ENCODE measurements at regions not wholly inside any gene's neighbourhood (a gene's known extent, or its start where the extent isn't known, plus 50 kb on each side); places are given as distances from the start of the nearest gene placed in this dataset.

DNA sequence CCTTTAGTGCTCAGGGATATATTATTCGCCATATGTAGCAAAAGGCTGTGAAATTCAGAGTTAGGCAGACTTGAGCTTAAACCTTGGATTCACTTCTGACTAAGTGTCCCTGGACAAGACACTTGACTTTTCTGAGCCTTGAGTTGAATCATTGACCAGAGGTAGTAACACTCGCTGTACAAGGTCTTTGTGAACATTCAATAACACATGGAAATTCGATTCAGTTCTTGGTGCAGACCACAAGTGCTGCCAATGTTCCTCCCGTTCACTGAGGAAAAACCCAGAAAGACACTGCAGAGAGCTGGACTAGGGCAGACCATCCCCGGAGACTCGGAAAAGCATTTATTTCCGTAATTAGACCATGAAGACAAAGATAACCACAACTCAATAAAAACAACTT lies 901.4 kb downstream of the AACS start:
- H3K27me3 Mint-ChIP-seq (ENCODE audit: low read depth) = peaks cover 8% of the 10 kb centered on the region
- no peak overlapping the region for H3K4me3 Mint-ChIP-seq
- peaks cover 78% of the 10 kb centered on the region for H3K9me3 Mint-ChIP-seq
- H3K4me1 Mint-ChIP-seq = no peaks in the 10 kb centered on the region
- peaks cover 74% of the 10 kb centered on the region for H3K36me3 Mint-ChIP-seq
- H3K27ac Mint-ChIP-seq = no peak overlapping the region
- DNase-seq (ENCODE audit: low spot score) (no peak), ATAC-seq (no peak)
- ChIA-PET CTCF (no interaction called here), POLR2A (no interaction called here)
- TF ChIP-seq, protein P1, sequence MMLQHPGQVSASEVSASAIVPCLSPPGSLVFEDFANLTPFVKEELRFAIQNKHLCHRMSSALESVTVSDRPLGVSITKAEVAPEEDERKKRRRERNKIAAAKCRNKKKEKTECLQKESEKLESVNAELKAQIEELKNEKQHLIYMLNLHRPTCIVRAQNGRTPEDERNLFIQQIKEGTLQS (CRISPR knock-in tag; conservative IDR thresholded peaks at IDR 0.05) = no peak
- TF ChIP-seq, protein P2, sequence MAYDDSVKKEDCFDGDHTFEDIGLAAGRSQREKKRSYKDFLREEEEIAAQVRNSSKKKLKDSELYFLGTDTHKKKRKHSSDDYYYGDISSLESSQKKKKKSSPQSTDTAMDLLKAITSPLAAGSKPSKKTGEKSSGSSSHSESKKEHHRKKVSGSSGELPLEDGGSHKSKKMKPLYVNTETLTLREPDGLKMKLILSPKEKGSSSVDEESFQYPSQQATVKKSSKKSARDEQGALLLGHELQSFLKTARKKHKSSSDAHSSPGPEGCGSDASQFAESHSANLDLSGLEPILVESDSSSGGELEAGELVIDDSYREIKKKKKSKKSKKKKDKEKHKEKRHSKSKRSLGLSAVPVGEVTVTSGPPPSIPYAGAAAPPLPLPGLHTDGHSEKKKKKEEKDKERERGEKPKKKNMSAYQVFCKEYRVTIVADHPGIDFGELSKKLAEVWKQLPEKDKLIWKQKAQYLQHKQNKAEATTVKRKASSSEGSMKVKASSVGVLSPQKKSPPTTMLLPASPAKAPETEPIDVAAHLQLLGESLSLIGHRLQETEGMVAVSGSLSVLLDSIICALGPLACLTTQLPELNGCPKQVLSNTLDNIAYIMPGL (CRISPR knock-in tag; IDR thresholded peaks at IDR 0.05) = no peak
- TF ChIP-seq TCF7 (CRISPR knock-in tag; IDR thresholded peaks at IDR 0.05; ENCODE audit: low read depth) (no peak), JUN (CRISPR knock-in tag; IDR thresholded peaks at IDR 0.05) (no peak)
- TF ChIP-seq, protein P3, sequence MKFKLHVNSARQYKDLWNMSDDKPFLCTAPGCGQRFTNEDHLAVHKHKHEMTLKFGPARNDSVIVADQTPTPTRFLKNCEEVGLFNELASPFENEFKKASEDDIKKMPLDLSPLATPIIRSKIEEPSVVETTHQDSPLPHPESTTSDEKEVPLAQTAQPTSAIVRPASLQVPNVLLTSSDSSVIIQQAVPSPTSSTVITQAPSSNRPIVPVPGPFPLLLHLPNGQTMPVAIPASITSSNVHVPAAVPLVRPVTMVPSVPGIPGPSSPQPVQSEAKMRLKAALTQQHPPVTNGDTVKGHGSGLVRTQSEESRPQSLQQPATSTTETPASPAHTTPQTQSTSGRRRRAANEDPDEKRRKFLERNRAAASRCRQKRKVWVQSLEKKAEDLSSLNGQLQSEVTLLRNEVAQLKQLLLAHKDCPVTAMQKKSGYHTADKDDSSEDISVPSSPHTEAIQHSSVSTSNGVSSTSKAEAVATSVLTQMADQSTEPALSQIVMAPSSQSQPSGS (CRISPR knock-in tag; IDR thresholded peaks at IDR 0.05; ENCODE audit: borderline replicate concordance, low read depth) = no peak
- TF ChIP-seq, protein P4, sequence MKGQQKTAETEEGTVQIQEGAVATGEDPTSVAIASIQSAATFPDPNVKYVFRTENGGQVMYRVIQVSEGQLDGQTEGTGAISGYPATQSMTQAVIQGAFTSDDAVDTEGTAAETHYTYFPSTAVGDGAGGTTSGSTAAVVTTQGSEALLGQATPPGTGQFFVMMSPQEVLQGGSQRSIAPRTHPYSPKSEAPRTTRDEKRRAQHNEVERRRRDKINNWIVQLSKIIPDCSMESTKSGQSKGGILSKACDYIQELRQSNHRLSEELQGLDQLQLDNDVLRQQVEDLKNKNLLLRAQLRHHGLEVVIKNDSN (CRISPR knock-in tag; IDR thresholded peaks at IDR 0.05) = no peak
- TF ChIP-seq, protein P5, sequence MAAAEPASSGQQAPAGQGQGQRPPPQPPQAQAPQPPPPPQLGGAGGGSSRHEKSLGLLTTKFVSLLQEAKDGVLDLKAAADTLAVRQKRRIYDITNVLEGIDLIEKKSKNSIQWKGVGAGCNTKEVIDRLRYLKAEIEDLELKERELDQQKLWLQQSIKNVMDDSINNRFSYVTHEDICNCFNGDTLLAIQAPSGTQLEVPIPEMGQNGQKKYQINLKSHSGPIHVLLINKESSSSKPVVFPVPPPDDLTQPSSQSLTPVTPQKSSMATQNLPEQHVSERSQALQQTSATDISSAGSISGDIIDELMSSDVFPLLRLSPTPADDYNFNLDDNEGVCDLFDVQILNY (CRISPR knock-in tag; IDR thresholded peaks at IDR 0.05) = no peak
- TF ChIP-seq, protein P6, sequence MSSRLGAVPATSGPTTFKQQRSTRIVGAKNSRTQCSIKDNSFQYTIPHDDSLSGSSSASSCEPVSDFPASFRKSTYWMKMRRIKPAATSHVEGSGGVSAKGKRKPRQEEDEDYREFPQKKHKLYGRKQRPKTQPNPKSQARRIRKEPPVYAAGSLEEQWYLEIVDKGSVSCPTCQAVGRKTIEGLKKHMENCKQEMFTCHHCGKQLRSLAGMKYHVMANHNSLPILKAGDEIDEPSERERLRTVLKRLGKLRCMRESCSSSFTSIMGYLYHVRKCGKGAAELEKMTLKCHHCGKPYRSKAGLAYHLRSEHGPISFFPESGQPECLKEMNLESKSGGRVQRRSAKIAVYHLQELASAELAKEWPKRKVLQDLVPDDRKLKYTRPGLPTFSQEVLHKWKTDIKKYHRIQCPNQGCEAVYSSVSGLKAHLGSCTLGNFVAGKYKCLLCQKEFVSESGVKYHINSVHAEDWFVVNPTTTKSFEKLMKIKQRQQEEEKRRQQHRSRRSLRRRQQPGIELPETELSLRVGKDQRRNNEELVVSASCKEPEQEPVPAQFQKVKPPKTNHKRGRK (CRISPR knock-in tag; IDR thresholded peaks at IDR 0.05; ENCODE audit: borderline replicate concordance) = no peak

DNA sequence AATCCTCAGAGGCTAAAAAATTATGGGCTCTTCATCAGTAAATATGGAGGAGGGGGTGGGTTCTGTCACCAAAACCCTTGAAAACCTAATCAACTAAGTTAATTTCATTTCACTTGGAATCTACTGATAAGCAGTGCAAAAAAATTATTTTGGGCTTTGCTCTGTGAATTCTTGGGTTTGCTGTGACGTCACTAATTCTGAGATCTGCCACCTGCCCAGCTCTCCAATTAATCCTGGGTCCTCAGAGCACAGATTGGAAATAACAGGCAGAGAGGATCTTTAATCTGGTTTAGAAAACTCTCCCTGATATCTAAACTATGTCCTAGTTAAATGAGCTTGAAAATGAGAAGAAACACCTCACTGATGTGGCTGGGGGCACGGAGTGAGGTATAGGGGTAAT lies 903.2 kb downstream of the AACS start:
- H3K4me3 Mint-ChIP-seq = no peak overlapping the region
- H3K9me3 Mint-ChIP-seq = peaks cover 79% of the 10 kb centered on the region
- H3K27ac Mint-ChIP-seq = no peak overlapping the region
- peaks cover 76% of the 10 kb centered on the region for H3K36me3 Mint-ChIP-seq
- DNase-seq (ENCODE audit: low spot score) (no peak), ATAC-seq (no peak)
- no peaks in the 10 kb centered on the region for H3K4me1 Mint-ChIP-seq
- ChIA-PET POLR2A (no interaction called here), CTCF (no interaction called here)
- peaks cover 8% of the 10 kb centered on the region for H3K27me3 Mint-ChIP-seq (ENCODE audit: low read depth)
- TF ChIP-seq NFE2L1 (CRISPR knock-in tag; IDR thresholded peaks at IDR 0.05) (no peak), IRF2 (CRISPR knock-in tag; IDR thresholded peaks at IDR 0.05; ENCODE audit: borderline replicate concordance, low read depth) (no peak), GABPB1 (CRISPR knock-in tag; IDR thresholded peaks at IDR 0.05) (no peak), SMAD4 (CRISPR knock-in tag; IDR thresholded peaks at IDR 0.05) (no peak), RELA (CRISPR knock-in tag; IDR thresholded peaks at IDR 0.05; ENCODE audit: borderline replicate concordance) (no peak), FOXJ3 (CRISPR knock-in tag; IDR thresholded peaks at IDR 0.05; ENCODE audit: borderline replicate concordance) (no peak), ZNF263 (CRISPR knock-in tag; IDR thresholded peaks at IDR 0.05; ENCODE audit: low read depth) (no peak), TEAD1 (CRISPR knock-in tag; IDR thresholded peaks at IDR 0.05) (no peak), ESRRA (CRISPR knock-in tag; IDR thresholded peaks at IDR 0.05; ENCODE audit: borderline replicate concordance) (no peak)
- TF ChIP-seq, protein P2 (CRISPR knock-in tag; IDR thresholded peaks at IDR 0.05) = no peak
- TF ChIP-seq, protein P7, sequence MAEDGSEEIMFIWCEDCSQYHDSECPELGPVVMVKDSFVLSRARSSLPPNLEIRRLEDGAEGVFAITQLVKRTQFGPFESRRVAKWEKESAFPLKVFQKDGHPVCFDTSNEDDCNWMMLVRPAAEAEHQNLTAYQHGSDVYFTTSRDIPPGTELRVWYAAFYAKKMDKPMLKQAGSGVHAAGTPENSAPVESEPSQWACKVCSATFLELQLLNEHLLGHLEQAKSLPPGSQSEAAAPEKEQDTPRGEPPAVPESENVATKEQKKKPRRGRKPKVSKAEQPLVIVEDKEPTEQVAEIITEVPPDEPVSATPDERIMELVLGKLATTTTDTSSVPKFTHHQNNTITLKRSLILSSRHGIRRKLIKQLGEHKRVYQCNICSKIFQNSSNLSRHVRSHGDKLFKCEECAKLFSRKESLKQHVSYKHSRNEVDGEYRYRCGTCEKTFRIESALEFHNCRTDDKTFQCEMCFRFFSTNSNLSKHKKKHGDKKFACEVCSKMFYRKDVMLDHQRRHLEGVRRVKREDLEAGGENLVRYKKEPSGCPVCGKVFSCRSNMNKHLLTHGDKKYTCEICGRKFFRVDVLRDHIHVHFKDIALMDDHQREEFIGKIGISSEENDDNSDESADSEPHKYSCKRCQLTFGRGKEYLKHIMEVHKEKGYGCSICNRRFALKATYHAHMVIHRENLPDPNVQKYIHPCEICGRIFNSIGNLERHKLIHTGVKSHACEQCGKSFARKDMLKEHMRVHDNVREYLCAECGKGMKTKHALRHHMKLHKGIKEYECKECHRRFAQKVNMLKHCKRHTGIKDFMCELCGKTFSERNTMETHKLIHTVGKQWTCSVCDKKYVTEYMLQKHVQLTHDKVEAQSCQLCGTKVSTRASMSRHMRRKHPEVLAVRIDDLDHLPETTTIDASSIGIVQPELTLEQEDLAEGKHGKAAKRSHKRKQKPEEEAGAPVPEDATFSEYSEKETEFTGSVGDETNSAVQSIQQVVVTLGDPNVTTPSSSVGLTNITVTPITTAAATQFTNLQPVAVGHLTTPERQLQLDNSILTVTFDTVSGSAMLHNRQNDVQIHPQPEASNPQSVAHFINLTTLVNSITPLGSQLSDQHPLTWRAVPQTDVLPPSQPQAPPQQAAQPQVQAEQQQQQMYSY (CRISPR knock-in tag; IDR thresholded peaks at IDR 0.05) = no peak
- TF ChIP-seq, protein P8, sequence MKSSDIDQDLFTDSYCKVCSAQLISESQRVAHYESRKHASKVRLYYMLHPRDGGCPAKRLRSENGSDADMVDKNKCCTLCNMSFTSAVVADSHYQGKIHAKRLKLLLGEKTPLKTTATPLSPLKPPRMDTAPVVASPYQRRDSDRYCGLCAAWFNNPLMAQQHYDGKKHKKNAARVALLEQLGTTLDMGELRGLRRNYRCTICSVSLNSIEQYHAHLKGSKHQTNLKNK (CRISPR knock-in tag; IDR thresholded peaks at IDR 0.05) = no peak
- TF ChIP-seq, protein P9, sequence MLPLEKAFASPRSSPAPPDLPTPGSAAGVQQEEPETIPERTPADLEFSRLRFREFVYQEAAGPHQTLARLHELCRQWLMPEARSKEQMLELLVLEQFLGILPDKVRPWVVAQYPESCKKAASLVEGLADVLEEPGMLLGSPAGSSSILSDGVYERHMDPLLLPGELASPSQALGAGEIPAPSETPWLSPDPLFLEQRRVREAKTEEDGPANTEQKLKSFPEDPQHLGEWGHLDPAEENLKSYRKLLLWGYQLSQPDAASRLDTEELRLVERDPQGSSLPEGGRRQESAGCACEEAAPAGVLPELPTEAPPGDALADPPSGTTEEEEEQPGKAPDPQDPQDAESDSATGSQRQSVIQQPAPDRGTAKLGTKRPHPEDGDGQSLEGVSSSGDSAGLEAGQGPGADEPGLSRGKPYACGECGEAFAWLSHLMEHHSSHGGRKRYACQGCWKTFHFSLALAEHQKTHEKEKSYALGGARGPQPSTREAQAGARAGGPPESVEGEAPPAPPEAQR (CRISPR knock-in tag; IDR thresholded peaks at IDR 0.05) = no peak
- TF ChIP-seq, protein P1 (CRISPR knock-in tag; conservative IDR thresholded peaks at IDR 0.05) = no peak
